GM18499 (cell line): ENCODE measurements at regions not wholly inside any gene's neighbourhood (a gene's known extent, or its start where the extent isn't known, plus 50 kb on each side); places are given as distances from the start of the nearest gene placed in this dataset.

Experiments used
- ATAC-seq: cut with Tn5 transposase; IDR thresholded peaks from one replicate; pipeline ENCODE4 v1.9.1; 2021; ENCODE audit warnings: moderate number of reproducible peaks; ENCODE audit not compliant: insufficient read depth, unreplicated experiment

- no peak for ATAC-seq
Observed at GRCh38 chr10:31140716-31141115, 109.1 kb upstream of the ZNF438 start.

- ATAC-seq: no peak
Observed at GRCh38 chr10:31142026-31142425, 110.4 kb upstream of the ZNF438 start.

- no peak for ATAC-seq
Observed at GRCh38 chr10:31143331-31143935, 111.8 kb upstream of the ZNF438 start.

GRCh38 chr10:31145986-31146385 is 114.3 kb upstream of the ZNF438 start:
- ATAC-seq: no peak

- ATAC-seq: no peak
Observed at GRCh38 chr10:31146491-31147209, 115.0 kb upstream of the ZNF438 start.

- no peak for ATAC-seq
Observed at GRCh38 chr10:31147210-31147608, 115.5 kb upstream of the ZNF438 start.

GRCh38 chr10:31148951-31149350 is 117.3 kb upstream of the ZNF438 start:
- no peak for ATAC-seq

GRCh38 chr10:31149835-31150512 is 118.3 kb upstream of the ZNF438 start:
- no peak for ATAC-seq

- ATAC-seq: no peak
Observed at GRCh38 chr10:31151301-31151700, 119.6 kb upstream of the ZNF438 start.

- no peak for ATAC-seq
Observed at GRCh38 chr10:31152421-31153135, 120.9 kb upstream of the ZNF438 start.

- ATAC-seq: no peak
Observed at GRCh38 chr10:31153161-31153560, 121.5 kb upstream of the ZNF438 start.

- ATAC-seq: no peak
Observed at GRCh38 chr10:31153692-31154091, 122.0 kb upstream of the ZNF438 start.

- ATAC-seq: no peak
Observed at GRCh38 chr10:31154996-31155395, 123.3 kb upstream of the ZNF438 start.

- ATAC-seq: no peak
Observed at GRCh38 chr10:31157123-31158010, 125.7 kb upstream of the ZNF438 start.

- ATAC-seq: no peak
Observed at GRCh38 chr10:31158011-31158658, 126.5 kb upstream of the ZNF438 start.

- ATAC-seq: no peak
Observed at GRCh38 chr10:31166606-31167005, 134.9 kb upstream of the ZNF438 start.

GRCh38 chr10:31170636-31171035 is 139.0 kb upstream of the ZNF438 start:
- ATAC-seq: no peak

- ATAC-seq: no peak
Observed at GRCh38 chr10:31171402-31172083, 139.9 kb upstream of the ZNF438 start.

- no peak for ATAC-seq
Observed at GRCh38 chr10:31172925-31173324, 141.3 kb upstream of the ZNF438 start.
